ENCODE measurements at regions not wholly inside any gene's neighbourhood (a gene's known extent, or its start where the extent isn't known, plus 50 kb on each side); places are given as distances from the start of the nearest gene placed in this dataset.
A peak's percentile ranks its signal among the peaks of the same experiment; 100 is the strongest.
"Not testable (repeated sequence)": the region's sequence is repeated elsewhere in the genome, so short reads cannot be mapped to it uniquely, and the experiment has no call there.

DNA sequence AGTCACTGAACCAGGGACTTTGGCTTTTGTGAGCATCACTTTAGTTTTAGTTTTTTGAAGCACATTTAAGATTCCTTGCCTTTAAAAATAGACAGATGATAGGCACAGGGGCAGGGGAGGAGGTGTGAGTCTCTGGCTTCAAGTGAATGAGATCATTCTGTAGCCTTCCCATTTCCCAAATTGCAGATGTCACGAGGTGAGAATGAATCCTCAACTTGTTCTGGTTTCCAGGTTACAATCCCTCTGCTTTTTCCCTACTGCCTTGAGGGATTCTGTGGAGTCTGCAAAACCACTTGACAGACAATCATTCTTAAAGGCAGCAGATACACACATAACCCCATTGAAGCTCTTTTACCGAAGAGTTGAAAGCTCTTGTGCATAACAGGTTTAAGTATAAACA, 332.4 kb downstream of the DMAC1 start:
- DNase-seq (ENCODE audit: low spot score): no peak

GRCh38 chr9:7461791-7462190, 337.8 kb downstream of the DMAC1 start:
- DNase-seq (ENCODE audit: low spot score): no peak

DNA sequence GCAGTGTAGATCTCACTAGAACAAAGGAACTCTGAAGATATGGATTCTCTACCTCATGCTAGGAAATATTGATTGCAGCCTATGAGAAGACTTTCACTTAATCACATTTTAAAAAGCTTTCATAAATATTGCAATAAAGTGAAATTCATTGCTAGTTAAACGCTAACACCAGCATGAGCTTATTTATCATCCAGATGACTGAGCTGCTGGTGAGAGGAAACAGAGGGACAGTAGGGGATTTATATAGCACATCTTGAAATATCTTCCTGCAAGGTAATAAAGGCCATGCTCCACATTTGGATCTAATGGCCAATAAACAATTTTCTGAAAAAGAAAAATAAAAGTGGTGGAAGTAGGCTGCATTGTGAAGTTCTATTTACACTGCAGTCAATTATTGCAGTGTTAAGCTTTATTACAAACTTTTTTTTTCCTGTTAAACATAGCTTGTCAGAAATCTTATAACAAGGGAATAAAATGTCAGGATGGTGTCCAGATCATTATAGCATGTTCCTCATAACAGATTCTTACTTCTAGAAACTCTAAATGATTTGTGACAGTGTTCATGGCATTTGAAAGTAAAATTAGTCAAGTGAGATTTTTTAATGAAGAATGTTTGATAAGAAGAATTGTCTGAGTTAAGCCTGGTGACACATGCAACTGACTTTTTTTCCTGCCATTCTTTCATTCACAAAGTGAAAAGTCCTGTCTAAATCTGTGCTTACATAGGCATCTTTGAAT, 342.6 kb downstream of the DMAC1 start:
- DNase-seq (ENCODE audit: low spot score): no peak

DNA sequence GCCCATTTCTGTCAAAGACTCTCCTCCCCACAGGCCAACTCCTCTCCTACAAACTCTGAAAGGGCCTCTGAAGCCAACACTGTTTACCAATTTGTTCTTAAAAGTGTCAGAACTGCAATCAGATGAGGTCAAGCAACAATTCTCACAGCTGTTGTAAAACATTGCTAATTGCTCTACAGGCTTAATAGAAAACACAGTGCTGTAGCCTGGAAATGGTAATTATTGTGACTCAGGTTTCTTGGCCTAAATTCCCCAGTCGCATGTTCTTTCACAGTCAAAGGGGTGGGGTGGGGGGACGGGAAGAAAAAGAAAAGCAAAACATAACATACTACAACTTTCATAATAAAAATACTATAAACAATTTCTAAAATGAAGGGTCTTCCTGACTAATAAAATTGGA, 343.2 kb downstream of the DMAC1 start:
- no peak for DNase-seq (ENCODE audit: low spot score)

DNA sequence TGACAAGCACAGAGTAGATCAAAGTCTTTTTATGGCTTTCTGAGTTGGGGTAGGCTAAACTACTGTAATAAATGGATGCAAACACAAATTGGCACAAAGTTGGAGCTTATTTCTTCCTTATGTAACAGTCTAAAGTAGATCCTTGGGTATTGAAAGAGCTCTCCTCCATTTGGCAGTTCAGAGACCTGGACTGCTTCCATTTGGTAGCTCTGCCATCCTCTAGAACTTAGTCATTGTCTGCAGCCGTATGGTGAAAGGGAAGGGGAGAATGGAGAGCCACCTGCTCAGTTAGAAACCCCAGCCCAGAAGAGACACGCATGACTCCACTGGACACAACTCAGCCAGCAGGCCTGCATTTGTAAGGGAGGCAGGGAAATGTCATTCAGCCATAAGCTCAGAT, 345.0 kb downstream of the DMAC1 start:
- no peak for DNase-seq (ENCODE audit: low spot score)

DNA sequence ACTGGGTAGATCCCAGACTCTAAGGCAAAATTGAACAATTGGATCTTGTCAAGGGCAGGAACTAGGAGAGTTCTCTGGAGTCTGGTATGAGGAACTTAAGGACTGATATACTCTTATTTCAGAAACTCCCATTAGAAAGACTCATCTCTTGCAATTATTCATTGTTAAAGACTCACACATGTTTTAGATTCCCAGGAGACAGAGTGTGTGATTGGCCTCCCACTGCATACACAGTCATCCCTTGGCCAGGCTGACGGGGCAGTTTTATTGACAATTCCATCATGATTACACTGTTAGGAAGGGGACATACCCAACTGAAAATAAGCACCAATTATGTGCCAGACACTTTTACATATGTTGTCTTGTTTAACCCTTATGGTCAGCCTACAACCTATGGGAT, 347.2 kb downstream of the DMAC1 start:
- DNase-seq (ENCODE audit: low spot score): peak; percentile 9

DNA sequence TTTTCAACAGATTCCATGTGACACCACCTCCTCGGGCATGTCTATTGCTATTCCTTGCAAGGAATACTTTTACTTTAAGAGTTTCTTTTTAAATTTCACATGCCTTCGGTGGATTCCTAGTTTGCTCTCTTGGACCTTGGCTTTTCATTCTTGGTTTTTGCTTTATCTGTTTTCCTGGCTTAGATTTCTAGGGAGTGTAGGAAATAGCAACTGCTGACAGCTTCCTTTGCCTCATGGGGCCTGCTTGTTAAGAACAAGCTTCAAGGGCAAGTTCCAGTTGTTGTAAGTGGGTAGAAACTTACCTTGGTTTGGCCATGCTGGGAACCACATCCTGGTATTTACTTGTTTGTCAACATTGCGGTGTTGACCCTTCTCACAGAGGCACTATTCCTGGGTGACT, 348.5 kb downstream of the DMAC1 start:
- no peak for DNase-seq (ENCODE audit: low spot score)

GRCh38 chr9:7443541-7443940, 356.0 kb downstream of the DMAC1 start:
- no peak for DNase-seq (ENCODE audit: low spot score)

- DNase-seq (ENCODE audit: low spot score): no peak
Observed at GRCh38 chr9:7439355-7439995, 360.1 kb downstream of the DMAC1 start.

DNA sequence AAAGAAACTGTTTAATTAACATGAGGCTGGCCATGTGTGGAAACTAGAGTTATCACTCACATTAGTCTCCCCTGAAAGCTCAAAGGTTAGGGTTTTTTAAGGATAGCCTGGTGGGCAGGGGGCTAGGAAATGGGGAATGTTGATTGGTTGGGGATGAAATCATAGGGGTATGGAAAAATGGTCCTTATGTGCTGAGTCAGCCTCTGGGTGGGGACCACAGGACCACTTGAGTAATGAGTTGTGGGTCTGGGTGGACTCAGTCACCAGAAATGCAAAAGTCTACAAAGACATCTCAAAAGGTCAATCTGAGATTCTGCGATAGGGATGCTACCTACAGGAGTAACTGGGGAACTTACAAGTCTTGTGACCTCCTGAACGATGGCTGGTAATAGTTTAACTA, 362.8 kb downstream of the DMAC1 start:
- DNase-seq (ENCODE audit: low spot score): no peak

DNA sequence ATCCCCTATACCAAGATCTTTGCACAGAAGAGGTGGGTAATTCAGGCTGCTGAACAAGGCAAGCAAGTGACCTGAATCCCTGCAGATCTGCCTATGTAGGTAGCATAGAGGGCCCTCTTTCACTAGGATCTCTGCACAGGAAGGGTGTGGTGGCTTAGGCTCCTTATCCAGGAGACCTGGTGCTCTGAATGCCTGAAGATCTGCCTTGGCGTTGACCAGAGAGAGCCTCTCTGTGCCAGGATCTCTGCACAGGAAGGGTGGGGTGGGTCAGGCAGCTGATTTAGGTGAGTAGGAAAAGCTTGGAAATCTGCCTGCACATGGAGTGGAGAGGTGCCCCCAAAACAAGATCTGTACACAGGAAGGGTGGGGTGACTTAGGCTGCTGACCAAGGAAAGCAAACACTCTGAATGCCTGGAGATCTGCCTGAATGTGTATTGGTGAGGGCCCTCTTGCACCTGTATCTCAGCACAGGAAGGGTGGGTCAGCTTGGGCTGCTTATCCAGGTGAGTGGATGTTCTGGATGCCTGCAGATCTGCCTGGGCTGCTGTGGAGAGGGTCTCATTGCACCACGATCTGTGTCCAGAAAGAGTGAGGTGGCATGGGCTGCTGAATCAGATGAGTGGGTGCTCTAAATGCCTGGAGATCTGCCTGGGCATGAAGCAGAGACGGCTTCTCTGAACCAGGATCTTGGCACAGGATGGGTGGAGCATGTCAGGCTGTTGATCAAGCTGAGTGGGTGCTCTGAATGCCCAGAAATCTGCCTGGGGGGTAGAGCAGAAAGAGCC, 365.9 kb downstream of the DMAC1 start:
- DNase-seq (ENCODE audit: low spot score): no peak

DNA sequence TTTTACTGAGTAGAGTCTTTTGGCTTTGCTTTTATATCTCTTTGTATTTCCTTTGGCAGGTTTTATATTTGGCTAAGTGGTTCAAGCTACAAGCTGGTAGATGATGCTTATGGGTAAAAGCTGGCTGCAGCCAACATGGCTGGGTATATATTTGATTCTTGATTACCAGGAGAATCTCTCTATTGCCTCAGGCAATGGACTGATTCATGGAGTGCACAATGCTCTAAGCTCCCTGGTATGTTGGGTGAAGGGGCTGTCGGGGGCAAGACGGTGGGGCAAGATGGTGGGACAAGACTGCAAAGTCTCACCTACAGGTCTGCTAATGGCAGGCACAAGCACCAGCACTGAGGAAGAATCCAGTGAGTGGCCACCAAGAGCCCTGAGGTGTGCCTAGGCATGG, 366.6 kb downstream of the DMAC1 start:
- DNase-seq (ENCODE audit: low spot score): no peak

- DNase-seq (ENCODE audit: low spot score): not testable (repeated sequence)
Observed at GRCh38 chr9:7417397-7417796, 382.2 kb downstream of the DMAC1 start.

- no peak for DNase-seq (ENCODE audit: low spot score)
Observed at GRCh38 chr9:7415836-7416235, 383.7 kb downstream of the DMAC1 start.

DNA sequence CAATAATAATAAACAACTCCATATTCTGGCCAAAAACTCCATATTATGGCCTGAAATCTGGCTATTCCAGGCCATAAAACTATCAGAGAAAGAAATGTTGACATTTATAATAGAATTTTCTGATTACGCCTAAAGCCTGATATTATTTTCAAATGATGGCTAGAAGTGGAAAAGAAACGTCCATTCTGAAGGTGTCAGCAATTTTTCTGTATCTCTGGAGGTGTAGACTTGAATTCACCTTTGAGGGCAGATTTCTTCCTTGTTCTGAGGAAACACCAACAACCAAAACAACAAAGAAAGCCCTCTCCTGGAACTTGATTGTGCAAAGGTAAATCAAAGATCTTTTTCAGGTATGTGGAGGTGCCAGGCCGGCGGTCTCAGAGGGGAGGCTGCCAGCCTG, 390.7 kb downstream of the DMAC1 start:
- DNase-seq (ENCODE audit: low spot score): no peak

DNA sequence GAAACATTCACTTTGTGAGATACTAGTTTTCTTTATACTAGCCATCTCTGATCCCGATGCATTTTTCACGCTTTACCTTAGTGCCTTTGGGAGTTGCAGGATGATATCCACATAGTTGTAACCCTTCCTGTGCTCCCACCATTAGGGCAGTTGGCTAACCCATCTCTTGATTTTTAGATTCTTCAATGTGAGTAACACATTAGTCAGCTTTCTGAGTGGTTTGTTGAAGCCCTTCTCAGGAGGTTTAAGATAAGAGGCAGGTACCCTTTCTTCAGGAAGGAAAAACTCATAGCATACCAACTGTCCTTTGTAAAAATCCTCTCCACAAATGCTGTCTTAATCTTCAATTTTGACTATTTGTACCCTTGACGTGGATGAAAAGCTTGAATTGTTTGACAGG, 392.3 kb downstream of the DMAC1 start:
- DNase-seq (ENCODE audit: low spot score): no peak

GRCh38 chr9:7405924-7406604, 393.5 kb downstream of the DMAC1 start:
- DNase-seq (ENCODE audit: low spot score): no peak

DNA sequence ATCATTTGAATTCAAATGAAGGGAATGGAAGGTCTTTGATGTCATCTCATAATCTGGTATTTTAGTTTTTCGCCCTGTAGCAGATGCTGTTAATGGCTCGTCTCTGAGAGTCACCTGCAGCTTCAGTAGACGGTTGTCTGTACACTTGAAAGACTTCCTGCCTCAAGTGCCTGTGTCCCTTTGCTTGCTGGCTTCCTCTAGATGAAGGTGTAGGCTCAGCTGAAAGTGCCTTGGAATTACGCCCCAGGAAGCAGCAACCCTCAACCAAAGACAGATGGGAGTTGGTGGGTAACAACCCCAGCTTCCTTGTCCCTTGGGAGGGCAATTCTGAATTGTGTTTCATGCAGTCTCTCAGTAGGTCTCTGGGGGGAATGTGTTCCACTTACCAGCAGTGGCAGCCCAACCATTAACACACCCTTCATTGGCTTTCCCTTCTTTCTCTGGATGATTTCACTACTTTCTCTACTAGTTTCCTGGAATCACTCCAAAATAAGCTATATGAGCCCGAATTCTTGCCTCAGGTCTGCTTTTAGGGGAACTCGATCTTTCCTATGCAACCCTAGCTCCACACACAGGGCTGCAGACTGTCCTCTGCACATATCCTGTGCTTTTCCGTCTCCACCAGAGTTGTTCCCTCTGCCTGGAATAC, 395.6 kb downstream of the DMAC1 start:
- no peak for DNase-seq (ENCODE audit: low spot score)

DNA sequence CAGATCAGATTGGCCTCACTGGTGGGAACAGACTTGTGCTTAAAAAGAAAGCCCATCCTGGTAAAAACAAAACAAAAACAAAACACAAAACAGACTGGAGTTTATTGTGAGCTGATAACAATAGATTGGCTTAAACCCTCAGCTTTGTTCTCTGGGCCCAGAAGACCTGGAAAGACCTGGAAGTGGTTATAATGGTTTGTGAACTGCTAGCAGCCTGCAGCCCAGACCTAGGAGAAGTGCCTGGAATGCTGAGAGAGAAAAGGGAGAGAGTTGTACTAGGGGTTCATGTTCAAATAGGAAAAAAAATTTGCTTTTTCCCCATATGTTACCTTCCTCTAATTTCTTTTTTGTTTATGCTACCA, 396.6 kb downstream of the DMAC1 start:
- DNase-seq (ENCODE audit: low spot score): no peak

DNA sequence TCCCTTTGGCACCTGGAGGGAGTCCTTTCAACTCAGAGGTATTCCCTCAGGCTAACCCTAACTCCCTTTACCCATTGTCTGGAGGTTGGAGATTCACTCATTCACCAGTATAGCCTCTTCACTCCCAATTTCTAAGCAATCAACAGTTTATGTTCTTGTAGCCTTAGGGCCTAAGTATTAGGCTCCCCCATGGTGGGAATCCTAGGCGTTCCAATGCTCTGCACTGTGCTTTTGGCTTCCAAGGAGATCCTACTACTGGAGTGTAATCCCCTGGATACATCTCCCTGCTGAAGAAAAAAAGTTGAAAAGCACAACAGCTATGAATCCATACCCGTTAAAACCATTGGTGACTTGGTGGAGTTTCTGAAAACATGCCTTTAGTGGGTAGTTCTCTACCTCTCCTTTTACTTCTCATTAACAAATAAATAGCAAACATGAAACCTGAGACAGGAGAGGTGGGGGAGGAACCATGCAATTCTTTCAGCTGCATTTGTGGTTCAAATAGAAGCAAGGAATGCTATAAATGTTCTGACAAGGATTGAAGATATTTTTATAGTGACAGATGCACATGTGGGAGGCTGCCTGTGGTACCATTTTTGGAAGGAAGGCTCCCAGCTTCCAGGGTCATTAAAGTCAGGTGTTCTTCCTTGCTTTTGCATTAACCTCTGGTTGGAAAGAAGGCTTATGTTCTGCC, 397.1 kb downstream of the DMAC1 start:
- no peak for DNase-seq (ENCODE audit: low spot score)

GRCh38 chr9:7401116-7401515, 398.5 kb downstream of the DMAC1 start:
- no peak for DNase-seq (ENCODE audit: low spot score)
